ENCODE measurements at regions not wholly inside any gene's neighbourhood (a gene's known extent, or its start where the extent isn't known, plus 50 kb on each side); places are given as distances from the start of the nearest gene placed in this dataset.
"Not testable (repeated sequence)": the region's sequence is repeated elsewhere in the genome, so short reads cannot be mapped to it uniquely, and the experiment has no call there.

DNA sequence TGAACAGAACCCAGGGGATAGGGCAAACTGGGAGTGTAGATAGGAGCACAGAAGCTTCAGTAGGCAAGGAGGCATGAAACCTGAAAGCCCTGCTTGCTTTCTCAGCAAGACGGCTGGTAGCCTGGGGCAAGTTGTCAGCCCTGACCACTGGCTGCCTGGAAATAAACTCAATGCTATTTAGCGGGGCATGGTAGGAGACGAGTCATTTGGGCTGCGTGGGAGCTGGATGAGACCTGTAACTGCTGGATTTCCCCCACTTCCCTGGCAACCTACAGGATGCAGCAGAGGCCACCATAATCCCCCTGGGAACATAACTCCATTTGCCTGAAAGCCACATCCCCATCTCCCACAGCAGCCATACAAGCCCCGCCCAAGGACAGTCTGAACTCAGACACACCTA lies 332.6 kb upstream of the TBX18 start:
- DNase-seq (ENCODE audit: low read depth in 4 of 4, low spot score in 1 of 4) = no peak

- DNase-seq (ENCODE audit: low read depth in 4 of 4, low spot score in 1 of 4) = no peak
These were observed 327.8 kb upstream of the TBX18 start for GRCh38 chr6:85092226-85092625.

DNA sequence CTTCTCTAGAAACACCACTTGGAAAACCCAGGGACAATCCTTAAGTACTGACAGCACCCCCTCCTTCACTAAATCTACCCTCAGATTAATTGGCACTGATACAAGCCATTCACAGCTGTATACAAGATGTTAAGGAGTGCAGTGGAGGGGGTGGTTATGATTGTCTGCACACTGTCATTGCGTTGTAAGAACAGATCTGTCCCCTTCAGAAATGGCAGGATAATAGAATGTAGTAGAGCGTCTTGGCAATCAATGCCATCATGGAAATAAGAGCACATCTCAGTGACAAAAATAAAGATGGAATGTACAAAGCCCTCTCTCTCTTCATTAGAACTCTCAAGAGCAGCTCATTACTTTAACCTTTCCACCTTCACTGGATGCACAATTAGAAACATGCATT lies 324.9 kb upstream of the TBX18 start:
- DNase-seq (ENCODE audit: low read depth in 4 of 4, low spot score in 1 of 4) = no peak

DNA sequence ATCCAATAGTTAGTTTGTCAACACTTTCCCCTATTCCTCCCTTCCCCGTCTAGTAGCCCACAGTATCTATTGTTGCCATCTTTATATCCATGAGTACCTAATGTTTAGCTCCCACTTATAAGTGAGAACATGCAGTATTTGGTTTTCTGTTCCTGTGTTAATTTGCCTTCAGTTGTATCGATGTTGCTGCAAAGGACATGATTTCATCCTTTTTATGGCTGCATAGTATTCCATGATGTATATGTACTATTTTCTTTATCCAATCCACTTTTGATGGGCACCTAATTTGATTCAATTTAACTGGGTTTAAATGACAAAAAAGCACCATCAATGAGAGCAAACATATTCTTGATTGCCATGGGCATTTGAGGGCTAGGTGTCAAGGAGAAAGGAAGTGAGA lies 321.5 kb upstream of the TBX18 start:
- DNase-seq (ENCODE audit: low read depth in 4 of 4, low spot score in 1 of 4) = no peak

- no peak for DNase-seq (ENCODE audit: low read depth in 4 of 4, low spot score in 1 of 4)
These were observed 316.7 kb upstream of the TBX18 start for GRCh38 chr6:85081102-85081501.

DNA sequence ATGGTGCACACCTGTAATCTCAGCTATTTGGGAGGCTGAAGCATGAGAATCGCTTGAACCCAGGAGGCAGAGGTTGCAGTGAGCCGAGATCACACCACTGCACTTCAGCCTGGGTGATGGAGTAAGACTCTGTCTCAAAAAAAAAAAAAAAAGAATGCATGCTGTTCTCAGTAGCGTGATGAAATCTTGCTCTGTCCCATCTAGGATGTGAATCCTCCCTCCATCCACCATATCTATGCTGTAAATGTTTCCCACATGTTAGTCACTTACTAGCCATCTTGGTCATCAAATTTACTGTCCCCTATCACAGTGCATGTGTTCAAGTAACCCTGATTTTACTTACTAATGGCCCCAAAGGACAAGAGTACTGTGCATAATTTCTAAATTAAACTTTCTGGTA lies 315.4 kb upstream of the TBX18 start:
- no peak for DNase-seq (ENCODE audit: low read depth in 4 of 4, low spot score in 1 of 4)

DNA sequence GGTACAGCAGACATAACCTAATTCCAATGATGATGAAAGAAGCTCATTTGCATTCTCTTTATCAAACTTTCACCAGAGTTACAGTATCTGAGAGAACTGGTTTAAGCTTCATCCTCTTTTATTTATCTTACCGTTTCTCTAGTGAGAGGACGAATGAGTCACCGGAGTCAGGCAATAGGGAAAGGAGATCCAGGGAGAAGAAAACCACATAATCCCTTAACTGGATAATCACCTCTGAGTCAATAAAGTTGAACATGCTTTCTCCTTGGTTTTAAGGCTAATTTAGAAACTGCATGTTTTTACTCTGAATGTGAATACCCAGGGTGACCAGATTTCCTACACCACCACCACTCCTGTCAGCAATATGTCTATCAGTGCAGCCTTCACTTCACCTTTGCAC lies 313.7 kb upstream of the TBX18 start:
- DNase-seq (ENCODE audit: low read depth in 4 of 4, low spot score in 1 of 4) = no peak

GRCh38 chr6:85077098-85077497 lies 312.7 kb upstream of the TBX18 start:
- no peak for DNase-seq (ENCODE audit: low read depth in 4 of 4, low spot score in 1 of 4)

DNA sequence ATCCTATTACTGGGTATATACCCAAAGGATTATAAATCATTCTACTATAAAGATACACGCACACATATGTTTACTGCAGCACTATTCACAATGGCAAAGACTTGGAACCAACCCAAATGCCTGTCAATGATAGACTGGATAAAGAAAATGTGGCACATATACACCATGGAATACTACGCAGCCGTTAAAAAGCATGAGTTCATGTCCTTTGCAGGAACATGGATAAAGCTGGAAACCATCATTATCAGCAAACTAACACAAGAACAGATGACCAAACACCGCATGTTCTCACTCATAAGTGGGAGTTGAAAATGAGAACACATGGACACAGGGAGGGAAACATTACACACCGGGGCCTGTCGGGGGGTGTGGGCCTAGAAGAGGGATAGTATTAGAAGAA lies 307.4 kb upstream of the TBX18 start:
- DNase-seq (ENCODE audit: low read depth in 4 of 4, low spot score in 1 of 4) = not testable (repeated sequence)

GRCh38 chr6:85069577-85069976 lies 305.2 kb upstream of the TBX18 start:
- no peak for DNase-seq (ENCODE audit: low read depth in 4 of 4, low spot score in 1 of 4)

DNA sequence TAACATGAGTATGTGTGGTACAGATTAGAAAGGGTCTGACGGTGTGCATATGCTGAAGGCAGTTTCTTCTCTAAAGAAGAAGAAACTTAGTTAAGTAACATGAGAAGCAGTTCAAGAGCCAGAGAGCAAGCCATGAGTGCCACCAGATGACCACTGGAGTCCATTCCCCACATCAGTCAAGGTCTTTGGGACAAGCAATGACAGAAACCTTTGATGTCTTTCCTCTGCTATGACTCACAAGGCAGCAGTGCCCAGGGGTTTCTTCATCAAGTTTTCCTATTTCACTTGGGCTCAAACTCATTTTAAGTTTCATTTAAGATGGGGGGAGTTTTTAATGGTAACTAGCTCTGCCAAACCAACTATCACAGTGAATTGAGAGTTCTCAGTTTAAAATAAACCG lies 303.8 kb upstream of the TBX18 start:
- DNase-seq (ENCODE audit: low read depth in 4 of 4, low spot score in 1 of 4) = no peak

- no peak for DNase-seq (ENCODE audit: low read depth in 4 of 4, low spot score in 1 of 4)
These were observed 301.9 kb upstream of the TBX18 start for GRCh38 chr6:85066266-85066665.

- DNase-seq (ENCODE audit: low read depth in 4 of 4, low spot score in 1 of 4) = no peak
These were observed 301.4 kb upstream of the TBX18 start for GRCh38 chr6:85065831-85066230.

DNA sequence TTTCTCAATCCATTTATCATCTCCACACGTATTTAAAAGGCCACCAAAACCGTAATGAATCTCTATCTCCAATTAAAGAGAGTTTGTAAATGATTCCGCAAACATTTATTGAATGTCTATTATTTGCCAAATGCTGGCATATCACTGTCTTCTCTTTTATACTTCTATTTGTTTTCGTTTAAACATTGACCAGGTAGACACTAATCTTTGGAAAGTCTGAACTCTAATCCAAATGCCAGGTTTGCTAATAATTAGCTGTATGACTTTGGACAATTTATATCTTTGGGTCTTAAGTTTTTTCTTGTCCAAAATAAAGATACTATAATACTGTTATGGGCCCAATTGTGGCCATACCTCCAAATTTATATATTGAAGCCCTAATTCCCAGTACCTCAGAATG lies 299.2 kb upstream of the TBX18 start:
- no peak for DNase-seq (ENCODE audit: low read depth in 4 of 4, low spot score in 1 of 4)

DNA sequence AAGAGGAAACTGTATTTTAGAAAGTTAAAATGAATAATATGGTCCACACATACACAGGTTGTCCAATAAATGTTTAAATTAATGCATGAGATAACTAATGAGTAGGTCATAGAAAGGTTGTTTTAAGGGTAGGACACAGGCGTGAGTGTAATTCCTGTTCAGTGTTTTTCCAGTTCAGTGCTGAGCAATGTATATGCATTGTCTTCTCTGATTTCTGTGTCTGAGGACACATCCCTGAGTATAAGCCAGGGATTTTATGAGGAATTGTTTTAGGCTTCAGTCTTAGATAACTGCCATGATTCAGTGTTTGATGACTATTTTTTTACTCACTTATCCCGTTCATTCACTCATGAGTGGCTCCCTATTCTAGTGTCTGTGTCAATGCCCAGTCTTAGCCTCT lies 298.5 kb upstream of the TBX18 start:
- DNase-seq (ENCODE audit: low read depth in 4 of 4, low spot score in 1 of 4) = no peak

- no peak for DNase-seq (ENCODE audit: low read depth in 4 of 4, low spot score in 1 of 4)
These were observed 294.4 kb upstream of the TBX18 start for GRCh38 chr6:85058806-85059205.

GRCh38 chr6:85050149-85050548 lies 285.8 kb upstream of the TBX18 start:
- DNase-seq (ENCODE audit: low read depth in 4 of 4, low spot score in 1 of 4) = no peak

DNA sequence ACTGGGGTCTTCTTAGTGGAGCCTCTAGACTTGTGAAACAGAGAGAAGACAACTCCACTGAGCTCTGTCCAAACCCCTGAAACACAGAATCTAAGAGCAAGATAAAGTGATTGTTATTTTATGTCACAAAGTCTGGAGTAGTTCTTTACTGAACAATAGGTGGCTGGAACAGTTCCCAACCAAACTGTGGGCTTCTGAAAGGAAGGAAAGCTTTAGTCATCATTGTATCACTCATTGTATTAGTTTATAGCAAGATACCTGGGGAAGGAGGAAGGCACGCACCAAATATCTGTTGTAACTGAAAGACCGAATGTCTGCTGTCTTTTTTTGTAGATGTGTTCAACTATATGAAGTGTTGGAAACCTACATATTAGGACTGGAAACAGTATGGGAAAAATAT lies 284.9 kb upstream of the TBX18 start:
- DNase-seq (ENCODE audit: low read depth in 4 of 4, low spot score in 1 of 4) = no peak

DNA sequence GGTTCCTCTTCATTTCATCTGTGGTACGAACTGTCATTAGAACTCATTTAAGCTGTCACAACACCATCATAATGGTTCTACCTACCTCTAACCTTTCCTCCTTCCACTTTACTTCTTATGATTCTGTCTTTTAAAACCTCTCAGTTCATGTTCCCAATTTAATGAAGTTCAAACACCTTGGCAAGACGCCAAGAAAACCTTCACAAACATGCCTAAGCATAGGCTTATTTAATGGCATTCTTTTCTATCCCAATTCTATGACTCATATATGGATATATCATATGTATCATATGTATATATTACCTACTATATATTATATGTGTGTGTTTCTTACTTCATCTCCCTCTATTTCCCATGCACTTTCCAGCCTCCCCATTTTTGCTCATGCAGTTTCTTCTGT lies 283.4 kb upstream of the TBX18 start:
- no peak for DNase-seq (ENCODE audit: low read depth in 4 of 4, low spot score in 1 of 4)

DNA sequence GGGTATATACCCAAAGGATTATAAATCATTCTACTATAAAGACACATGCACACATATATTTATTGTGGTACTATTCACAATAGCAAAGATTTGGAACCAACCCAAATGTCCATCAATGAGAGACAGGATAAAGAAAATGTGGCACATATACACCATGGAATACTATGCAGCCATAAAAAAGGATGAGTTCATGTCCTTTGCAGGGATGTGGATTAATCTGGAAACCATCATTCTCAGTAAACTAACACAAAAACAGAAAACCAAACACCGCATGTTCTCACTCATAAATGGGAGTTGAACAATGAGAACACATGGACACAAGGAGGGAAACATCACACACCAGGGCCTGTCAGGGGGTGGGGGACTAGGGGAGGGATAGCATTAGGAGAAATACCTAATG lies 281.4 kb upstream of the TBX18 start:
- DNase-seq (ENCODE audit: low read depth in 4 of 4, low spot score in 1 of 4) = not testable (repeated sequence)

DNA sequence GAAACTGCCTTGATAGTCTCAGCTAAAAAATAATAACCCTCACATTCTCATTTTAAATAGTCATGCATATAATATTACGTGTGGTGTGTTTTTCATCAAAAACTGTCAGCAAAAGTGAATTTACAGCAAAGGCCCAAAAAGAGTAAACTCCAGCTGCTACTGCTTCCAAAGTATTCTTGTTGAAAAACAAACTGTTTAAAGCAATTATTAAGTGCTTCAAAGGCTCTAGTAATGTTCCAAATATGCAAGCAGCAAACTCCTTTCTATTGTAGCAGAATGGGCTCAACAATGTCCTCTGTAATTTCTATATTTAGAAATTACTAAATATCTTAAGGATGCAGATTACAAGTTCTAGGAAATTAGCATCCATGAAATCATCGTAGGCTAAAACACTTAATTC lies 280.0 kb upstream of the TBX18 start:
- DNase-seq (ENCODE audit: low read depth in 4 of 4, low spot score in 1 of 4) = no peak

GRCh38 chr6:85041376-85041775 lies 277.0 kb upstream of the TBX18 start:
- DNase-seq (ENCODE audit: low read depth in 4 of 4, low spot score in 1 of 4) = no peak

DNA sequence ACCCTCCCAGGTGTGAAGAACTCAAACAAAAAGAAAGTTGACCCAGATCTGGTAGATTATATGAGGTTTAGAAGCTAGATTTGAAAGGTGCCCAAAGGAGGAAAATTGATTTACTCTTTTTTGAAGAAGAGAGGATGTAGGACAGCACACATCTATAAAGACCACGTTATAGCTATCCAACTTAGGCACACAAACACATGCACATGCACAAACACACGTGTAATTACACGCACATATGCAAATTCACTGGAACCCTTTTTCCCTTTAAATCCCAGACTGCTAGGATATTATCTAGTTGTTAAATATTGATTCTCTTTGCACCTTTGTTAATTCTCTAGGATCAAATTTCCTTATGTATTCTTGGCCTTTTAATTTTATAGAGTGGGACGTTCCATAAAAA lies 272.8 kb upstream of the TBX18 start:
- no peak for DNase-seq (ENCODE audit: low read depth in 4 of 4, low spot score in 1 of 4)

DNA sequence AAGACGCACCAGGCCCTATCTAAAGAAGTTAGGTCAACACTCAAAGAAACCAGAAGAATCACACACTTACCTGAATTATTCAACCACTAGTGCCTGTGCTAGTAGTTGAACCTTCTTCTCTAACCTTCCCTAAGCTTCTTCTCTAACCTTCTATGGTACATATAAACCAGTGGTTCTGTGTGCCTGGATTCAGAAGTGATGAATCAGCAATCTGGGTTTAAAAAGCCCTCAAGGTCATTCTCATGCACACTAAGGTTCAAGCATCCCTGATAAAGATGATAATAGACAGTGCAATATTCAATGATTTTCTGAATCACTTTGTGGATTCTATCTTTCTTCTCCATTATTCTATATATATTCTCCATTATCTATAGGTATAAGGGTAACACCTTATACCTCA lies 271.4 kb upstream of the TBX18 start:
- DNase-seq (ENCODE audit: low read depth in 4 of 4, low spot score in 1 of 4) = no peak
